ENCODE measurements at regions not wholly inside any gene's neighbourhood (a gene's known extent, or its start where the extent isn't known, plus 50 kb on each side); places are given as distances from the start of the nearest gene placed in this dataset.

GRCh38 chr22:25369041-25369440, 149.6 kb downstream of the CRYBB2 start:
- intact Hi-C loops (cut with micrococcal nuclease; ENCODE audit: unreplicated experiment) = loop anchor here (10.0 kb wide), 1 partner anchor 406 kb away; no protein-coding TSS in a partner anchor
- Histone ChIP-seq H3K4me2 (ENCODE audit: low read length) (no peak overlapping the region), H3K4me1 (ENCODE audit: insufficient read depth, low read length, poor library complexity, severe bottlenecking) (peaks cover 9% of the 10 kb centered on the region), H4K20me1 (ENCODE audit: insufficient read depth, low read length) (no peaks in the 10 kb centered on the region), H3K9me3 (ENCODE audit: low read length) (no peaks in the 10 kb centered on the region), H3K36me3 (ENCODE audit: insufficient read depth, low read length) (peaks cover 4% of the 10 kb centered on the region; the same call in 1 of the 2 replicates), H2AFZ (ENCODE audit: low read length) (no peak overlapping the region), H3K4me3 (ENCODE audit: low read depth, low read length, poor library complexity, severe bottlenecking) (no peak overlapping the region), H3K27ac (ENCODE audit: low read depth, low read length, poor library complexity, severe bottlenecking) (no peak overlapping the region), H3K79me2 (ENCODE audit: insufficient read depth, low read depth, low read length) (no peaks in the 10 kb centered on the region), H3K9me2 (ENCODE audit: insufficient read depth, low read length) (no peaks in the 10 kb centered on the region)
- TF ChIP-seq CTCF (conservative IDR thresholded peaks at IDR 0.05; ENCODE audit: low read length) (no peak), EZH2phosphoT487 (IDR thresholded peaks at IDR 0.05; ENCODE audit: borderline replicate concordance, low read depth, low read length) (no peak)
- ChIA-PET POLR2A (no interaction called here), CTCF (ENCODE audit: unreplicated experiment) (no interaction called here)
- no peak for DNase-seq (ENCODE audit: low spot score)
- BruUV-seq (replicated peaks) = no TSS peak

GRCh38 chr22:25370322-25370721, 150.9 kb downstream of the CRYBB2 start:
- ChIA-PET CTCF (ENCODE audit: unreplicated experiment) (no interaction called here), POLR2A (no interaction called here)
- no peak overlapping the region for H3K27ac ChIP-seq (ENCODE audit: low read depth, low read length, poor library complexity, severe bottlenecking)
- no peaks in the 10 kb centered on the region for H3K9me2 ChIP-seq (ENCODE audit: insufficient read depth, low read length)
- intact Hi-C loops (cut with micrococcal nuclease; ENCODE audit: unreplicated experiment) = no loop called here
- DNase-seq (ENCODE audit: low spot score) = no peak
- TF ChIP-seq EZH2phosphoT487 (IDR thresholded peaks at IDR 0.05; ENCODE audit: borderline replicate concordance, low read depth, low read length) (no peak), CTCF (conservative IDR thresholded peaks at IDR 0.05; ENCODE audit: low read length) (no peak)
- no peak overlapping the region for H3K4me2 ChIP-seq (ENCODE audit: low read length)
- H3K9me3 ChIP-seq (ENCODE audit: low read length) = no peaks in the 10 kb centered on the region
- H2AFZ ChIP-seq (ENCODE audit: low read length) = no peak overlapping the region
- H4K20me1 ChIP-seq (ENCODE audit: insufficient read depth, low read length) = no peaks in the 10 kb centered on the region
- peaks cover 4% of the 10 kb centered on the region; the same call in 1 of the 2 replicates for H3K36me3 ChIP-seq (ENCODE audit: insufficient read depth, low read length)
- H3K4me1 ChIP-seq (ENCODE audit: insufficient read depth, low read length, poor library complexity, severe bottlenecking) = peaks cover 9% of the 10 kb centered on the region
- no peaks in the 10 kb centered on the region for H3K79me2 ChIP-seq (ENCODE audit: insufficient read depth, low read depth, low read length)
- no TSS peak for BruUV-seq (replicated peaks)
- H3K4me3 ChIP-seq (ENCODE audit: low read depth, low read length, poor library complexity, severe bottlenecking) = no peak overlapping the region

GRCh38 chr22:25372000-25372595, 152.7 kb downstream of the CRYBB2 start:
- ChIA-PET CTCF (ENCODE audit: unreplicated experiment) (no interaction called here), POLR2A (no interaction called here)
- no peaks in the 10 kb centered on the region for H3K79me2 ChIP-seq (ENCODE audit: insufficient read depth, low read depth, low read length)
- TF ChIP-seq EZH2phosphoT487 (IDR thresholded peaks at IDR 0.05; ENCODE audit: borderline replicate concordance, low read depth, low read length) (no peak), CTCF (conservative IDR thresholded peaks at IDR 0.05; ENCODE audit: low read length) (no peak)
- H2AFZ ChIP-seq (ENCODE audit: low read length) = no peak overlapping the region
- peaks cover 9% of the 10 kb centered on the region for H3K4me1 ChIP-seq (ENCODE audit: insufficient read depth, low read length, poor library complexity, severe bottlenecking)
- H3K4me2 ChIP-seq (ENCODE audit: low read length) = no peak overlapping the region
- no peak overlapping the region for H3K4me3 ChIP-seq (ENCODE audit: low read depth, low read length, poor library complexity, severe bottlenecking)
- no peaks in the 10 kb centered on the region for H3K9me2 ChIP-seq (ENCODE audit: insufficient read depth, low read length)
- H3K9me3 ChIP-seq (ENCODE audit: low read length) = no peaks in the 10 kb centered on the region
- H3K27ac ChIP-seq (ENCODE audit: low read depth, low read length, poor library complexity, severe bottlenecking) = no peak overlapping the region
- intact Hi-C loops (cut with micrococcal nuclease; ENCODE audit: unreplicated experiment) = no loop called here
- BruUV-seq (replicated peaks) = no TSS peak
- no peaks in the 10 kb centered on the region for H4K20me1 ChIP-seq (ENCODE audit: insufficient read depth, low read length)
- no peak for DNase-seq (ENCODE audit: low spot score)
- peaks cover 4% of the 10 kb centered on the region; the same call in 1 of the 2 replicates for H3K36me3 ChIP-seq (ENCODE audit: insufficient read depth, low read length)

All from OCI-LY7 (cell line).